ENCODE measurements at regions not wholly inside any gene's neighbourhood (a gene's known extent, or its start where the extent isn't known, plus 50 kb on each side); places are given as distances from the start of the nearest gene placed in this dataset.

DNA sequence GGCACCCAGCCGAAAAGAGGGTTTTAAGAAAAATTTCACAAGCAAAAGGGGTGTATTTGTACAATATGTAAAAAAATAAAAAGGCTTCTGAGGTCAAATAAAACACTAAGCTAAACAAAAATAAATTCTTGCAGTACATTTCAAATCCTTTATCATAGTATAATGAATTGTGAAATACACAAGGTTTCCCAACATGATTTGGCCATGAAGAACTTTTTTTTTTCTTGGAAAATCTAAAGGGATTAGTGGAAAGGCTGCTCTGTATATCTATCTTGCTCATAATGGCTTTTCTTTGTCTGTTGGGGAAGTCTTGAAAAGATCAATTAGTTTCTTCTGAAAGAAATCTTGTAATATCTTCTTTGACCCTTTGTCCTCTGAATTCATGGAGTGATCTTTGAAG lies 593.4 kb downstream of the PLPP3 start (continued):
- TF ChIP-seq, protein P1, sequence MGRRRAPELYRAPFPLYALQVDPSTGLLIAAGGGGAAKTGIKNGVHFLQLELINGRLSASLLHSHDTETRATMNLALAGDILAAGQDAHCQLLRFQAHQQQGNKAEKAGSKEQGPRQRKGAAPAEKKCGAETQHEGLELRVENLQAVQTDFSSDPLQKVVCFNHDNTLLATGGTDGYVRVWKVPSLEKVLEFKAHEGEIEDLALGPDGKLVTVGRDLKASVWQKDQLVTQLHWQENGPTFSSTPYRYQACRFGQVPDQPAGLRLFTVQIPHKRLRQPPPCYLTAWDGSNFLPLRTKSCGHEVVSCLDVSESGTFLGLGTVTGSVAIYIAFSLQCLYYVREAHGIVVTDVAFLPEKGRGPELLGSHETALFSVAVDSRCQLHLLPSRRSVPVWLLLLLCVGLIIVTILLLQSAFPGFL (CRISPR knock-in tag; IDR thresholded peaks at IDR 0.05): no peak

DNA sequence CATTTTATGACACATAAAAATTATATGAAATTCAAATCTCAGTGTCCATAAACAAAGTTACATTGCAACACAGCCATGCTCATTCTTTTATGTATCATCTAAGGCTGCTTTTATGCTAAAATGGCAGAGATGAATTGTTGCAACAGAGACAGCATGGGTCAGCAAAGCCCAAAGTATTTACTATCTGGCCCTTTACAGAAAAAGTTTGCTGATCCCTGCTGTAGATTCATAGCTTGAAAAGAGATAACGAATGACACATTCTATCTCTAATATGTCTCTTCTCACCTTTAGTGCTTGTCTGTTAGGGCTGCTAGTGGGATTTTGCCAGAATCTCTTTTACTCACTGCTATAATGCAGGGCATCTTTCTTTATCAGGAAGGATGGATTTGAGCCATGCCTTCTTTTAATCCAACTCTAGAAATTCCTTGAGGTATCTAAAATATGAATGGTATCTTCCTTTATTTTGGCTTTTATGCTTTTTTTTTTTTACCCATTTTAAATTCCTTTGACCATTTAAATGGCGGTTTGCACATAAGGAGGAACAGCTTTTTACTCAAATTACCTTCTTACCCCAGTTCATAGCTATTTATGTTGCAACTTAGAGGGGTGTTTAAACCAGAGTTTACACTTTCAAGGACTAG lies 598.2 kb downstream of the PLPP3 start:
- no peaks in the 10 kb centered on the region for H3K79me2 ChIP-seq (ENCODE audit: insufficient read depth, low read length)
- H4K20me1 ChIP-seq (ENCODE audit: insufficient read depth, low read length): no peaks in the 10 kb centered on the region
- no peak for DNase-seq (ENCODE audit: low spot score)
- no TSS peak for BruUV-seq (replicated peaks)
- H3K27me3 ChIP-seq (ENCODE audit: control insufficient read depth in 1 of 2, insufficient read depth in 2 of 2, low read length in 2 of 2): no peaks in the 10 kb centered on the region; a peak in 1 of 5 replicates
- H3K9ac ChIP-seq (ENCODE audit: insufficient read depth, low read depth, low read length): no peak overlapping the region
- no peak for ATAC-seq
- H3K36me3 ChIP-seq (replicated peaks in 1 of 2; ENCODE audit: control insufficient read depth in 1 of 2, insufficient read depth in 2 of 2, low read length in 2 of 2): no peaks in the 10 kb centered on the region
- intact Hi-C loops (cut with micrococcal nuclease; ENCODE audit: unreplicated experiment): no loop called here
- H3K4me1 ChIP-seq (ENCODE audit: insufficient read depth, low read length): no peaks in the 10 kb centered on the region
- FAIRE-seq: no peak
- H3K27ac ChIP-seq (ENCODE audit: extremely low read length, insufficient read depth, low read length): no peak overlapping the region
- no peak overlapping the region for H3K4me3 ChIP-seq (replicated peaks in 1 of 3; ENCODE audit: insufficient read depth in 1 of 3, low read depth in 2 of 3, low read length in 3 of 3)
- 4% methylated on average over 2 of the region's 2 CpGs for WGBS (ENCODE audit: low lambda C conversion rate)
- in situ Hi-C loops (cut with HindIII; ENCODE audit: extremely low pct_ligation_motif_present, low pct_unique_long_range_greater_than_20kb): no loop called here
- no peaks in the 10 kb centered on the region for H3K9me3 ChIP-seq (ENCODE audit: low read length)
- no peak overlapping the region for H2AFZ ChIP-seq (ENCODE audit: low read length)
- ChIA-PET POLR2A (no interaction called here), CTCF (ENCODE audit: low intra/inter-chr PET ratio, low total read pairs) (no interaction called here)
- H3K4me2 ChIP-seq (ENCODE audit: low read depth, low read length): no peak overlapping the region
- TF ChIP-seq HNRNPK (IDR thresholded peaks at IDR 0.05; ENCODE audit: low read depth, low read length, poor library complexity, severe bottlenecking): no peak
- TF ChIP-seq ZNF709 (CRISPR knock-in tag; IDR thresholded peaks at IDR 0.05): no peak
- TF ChIP-seq TARDBP (CRISPR knock-in tag; IDR thresholded peaks at IDR 0.05): no peak
- no peak for TF ChIP-seq ZNF768 (CRISPR knock-in tag; IDR thresholded peaks at IDR 0.05)
- TF ChIP-seq, protein P2, sequence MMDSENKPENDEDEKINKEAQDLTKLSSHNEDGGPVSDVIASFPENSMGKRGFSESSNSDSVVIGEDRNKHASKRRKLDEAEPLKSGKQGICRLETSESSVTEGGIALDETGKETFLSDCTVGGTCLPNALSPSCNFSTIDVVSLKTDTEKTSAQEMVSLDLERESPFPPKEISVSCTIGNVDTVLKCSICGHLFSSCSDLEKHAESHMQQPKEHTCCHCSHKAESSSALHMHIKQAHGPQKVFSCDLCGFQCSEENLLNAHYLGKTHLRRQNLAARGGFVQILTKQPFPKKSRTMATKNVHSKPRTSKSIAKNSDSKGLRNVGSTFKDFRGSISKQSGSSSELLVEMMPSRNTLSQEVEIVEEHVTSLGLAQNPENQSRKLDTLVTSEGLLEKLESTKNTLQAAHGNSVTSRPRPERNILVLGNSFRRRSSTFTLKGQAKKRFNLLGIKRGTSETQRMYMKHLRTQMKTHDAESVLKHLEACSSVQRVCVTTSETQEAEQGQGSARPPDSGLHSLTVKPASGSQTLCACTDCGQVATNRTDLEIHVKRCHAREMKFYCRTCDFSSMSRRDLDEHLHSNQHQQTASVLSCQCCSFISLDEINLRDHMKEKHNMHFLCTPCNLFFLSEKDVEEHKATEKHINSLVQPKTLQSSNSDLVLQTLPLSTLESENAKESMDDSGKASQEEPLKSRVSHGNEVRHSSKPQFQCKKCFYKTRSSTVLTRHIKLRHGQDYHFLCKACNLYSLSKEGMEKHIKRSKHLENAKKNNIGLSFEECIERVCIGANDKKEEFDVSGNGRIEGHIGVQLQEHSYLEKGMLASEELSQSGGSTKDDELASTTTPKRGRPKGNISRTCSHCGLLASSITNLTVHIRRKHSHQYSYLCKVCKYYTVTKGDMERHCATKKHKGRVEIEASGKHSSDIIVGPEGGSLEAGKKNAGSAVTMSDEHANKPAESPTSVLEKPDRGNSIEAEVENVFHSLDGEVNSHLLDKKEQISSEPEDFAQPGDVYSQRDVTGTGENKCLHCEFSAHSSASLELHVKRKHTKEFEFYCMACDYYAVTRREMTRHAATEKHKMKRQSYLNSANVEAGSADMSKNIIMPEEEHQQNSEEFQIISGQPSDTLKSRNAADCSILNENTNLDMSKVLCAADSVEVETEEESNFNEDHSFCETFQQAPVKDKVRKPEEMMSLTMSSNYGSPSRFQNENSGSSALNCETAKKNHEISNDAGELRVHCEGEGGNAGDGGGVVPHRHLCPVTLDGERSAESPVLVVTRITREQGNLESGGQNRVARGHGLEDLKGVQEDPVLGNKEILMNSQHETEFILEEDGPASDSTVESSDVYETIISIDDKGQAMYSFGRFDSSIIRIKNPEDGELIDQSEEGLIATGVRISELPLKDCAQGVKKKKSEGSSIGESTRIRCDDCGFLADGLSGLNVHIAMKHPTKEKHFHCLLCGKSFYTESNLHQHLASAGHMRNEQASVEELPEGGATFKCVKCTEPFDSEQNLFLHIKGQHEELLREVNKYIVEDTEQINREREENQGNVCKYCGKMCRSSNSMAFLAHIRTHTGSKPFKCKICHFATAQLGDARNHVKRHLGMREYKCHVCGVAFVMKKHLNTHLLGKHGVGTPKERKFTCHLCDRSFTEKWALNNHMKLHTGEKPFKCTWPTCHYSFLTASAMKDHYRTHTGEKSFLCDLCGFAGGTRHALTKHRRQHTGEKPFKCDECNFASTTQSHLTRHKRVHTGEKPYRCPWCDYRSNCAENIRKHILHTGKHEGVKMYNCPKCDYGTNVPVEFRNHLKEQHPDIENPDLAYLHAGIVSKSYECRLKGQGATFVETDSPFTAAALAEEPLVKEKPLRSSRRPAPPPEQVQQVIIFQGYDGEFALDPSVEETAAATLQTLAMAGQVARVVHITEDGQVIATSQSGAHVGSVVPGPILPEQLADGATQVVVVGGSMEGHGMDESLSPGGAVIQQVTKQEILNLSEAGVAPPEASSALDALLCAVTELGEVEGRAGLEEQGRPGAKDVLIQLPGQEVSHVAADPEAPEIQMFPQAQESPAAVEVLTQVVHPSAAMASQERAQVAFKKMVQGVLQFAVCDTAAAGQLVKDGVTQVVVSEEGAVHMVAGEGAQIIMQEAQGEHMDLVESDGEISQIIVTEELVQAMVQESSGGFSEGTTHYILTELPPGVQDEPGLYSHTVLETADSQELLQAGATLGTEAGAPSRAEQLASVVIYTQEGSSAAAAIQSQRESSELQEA (CRISPR knock-in tag; IDR thresholded peaks at IDR 0.05; ENCODE audit: not compliant biosample characterization): no peak
- TF ChIP-seq SNRNP70 (IDR thresholded peaks at IDR 0.05; ENCODE audit: low read depth, low read length): no peak
- TF ChIP-seq ZNF441 (CRISPR knock-in tag; IDR thresholded peaks at IDR 0.05; ENCODE audit: borderline replicate concordance): no peak
- TF ChIP-seq MED1 (CRISPR knock-in tag; IDR thresholded peaks at IDR 0.05): no peak
- TF ChIP-seq ZNF331 (CRISPR knock-in tag; IDR thresholded peaks at IDR 0.05): no peak
- no peak for TF ChIP-seq ELF4 (CRISPR knock-in tag; IDR thresholded peaks at IDR 0.05; ENCODE audit: borderline replicate concordance)
- no peak for TF ChIP-seq SSRP1 (CRISPR knock-in tag; IDR thresholded peaks at IDR 0.05)
- TF ChIP-seq, protein P3, sequence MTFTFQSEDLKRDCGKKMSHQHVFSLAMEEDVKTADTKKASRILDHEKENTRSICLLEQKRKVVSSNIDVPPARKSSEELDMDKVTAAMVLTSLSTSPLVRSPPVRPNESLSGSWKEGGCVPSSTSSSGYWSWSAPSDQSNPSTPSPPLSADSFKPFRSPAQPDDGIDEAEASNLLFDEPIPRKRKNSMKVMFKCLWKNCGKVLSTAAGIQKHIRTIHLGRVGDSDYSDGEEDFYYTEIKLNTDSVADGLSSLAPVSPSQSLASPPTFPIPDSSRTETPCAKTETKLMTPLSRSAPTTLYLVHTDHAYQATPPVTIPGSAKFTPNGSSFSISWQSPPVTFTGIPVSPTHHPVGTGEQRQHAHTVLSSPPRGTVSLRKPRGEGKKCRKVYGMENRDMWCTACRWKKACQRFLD (CRISPR knock-in tag; IDR thresholded peaks at IDR 0.05; ENCODE audit: borderline replicate concordance): no peak
- no peak for TF ChIP-seq ZNF678 (CRISPR knock-in tag; IDR thresholded peaks at IDR 0.05)
